A673 (cell line): ENCODE measurements at regions not wholly inside any gene's neighbourhood (a gene's known extent, or its start where the extent isn't known, plus 50 kb on each side); places are given as distances from the start of the nearest gene placed in this dataset.

Source experiments
- BruUV-seq: library from RNA; stranded (reverse); fragments of 400-500 nt; replicated peaks from 2 replicates; lab custom pipeline; 2021; lab: Mats Ljungman, UMichigan
- CTCF ChIA-PET: fragments of 300-600 bp; sonication (Branson Sonifier 250); formaldehyde crosslinking; loops from one replicate; lab custom pipeline; 2022; ENCODE audit warnings: antibody characterized with exemption; lab: Charles Lee
- POLR2A ChIA-PET: fragments of 300-600 bp; sonication (Branson Sonifier 250); formaldehyde crosslinking; loops from one replicate; lab custom pipeline; 2022; ENCODE audit warnings: antibody characterized with exemption; ENCODE audit not compliant: low non-redundant PET; lab: Charles Lee
- DNase-seq: peaks from one replicate; pipeline ENCODE4 v3.0.0-alpha.2; 2015; ENCODE audit warnings: low spot score
- H3K27ac ChIP-seq: fragments of 200-600 bp; sonication (generic); 2 replicates; pipeline ENCODE4 v1.5.1; 2016; ENCODE audit warnings: mixed run types, low read depth, mild to moderate bottlenecking, mixed read lengths, antibody characterized with exemption, low read length; ENCODE audit not compliant: poor library complexity, severe bottlenecking
- H3K27me3 ChIP-seq: fragments of 200-600 bp; sonication (generic); replicated peaks from 2 replicates; pipeline ENCODE4 v1.6.1; 2017; ENCODE audit warnings: mixed run types, low read depth, mild to moderate bottlenecking, mixed read lengths, antibody characterized with exemption, low read length; ENCODE audit not compliant: insufficient read depth, poor library complexity
- H3K36me3 ChIP-seq: fragments of 200-600 bp; sonication (generic); 2 replicates; pipeline ENCODE4 v1.6.1; 2016; ENCODE audit warnings: mixed run types, mild to moderate bottlenecking, mixed read lengths, antibody characterized with exemption, low read length; ENCODE audit not compliant: insufficient read depth, poor library complexity, severe bottlenecking
- H3K4me1 ChIP-seq: fragments of 200-600 bp; sonication (generic); 2 replicates; pipeline ENCODE4 v1.6.1; 2017; ENCODE audit warnings: mixed run types, mild to moderate bottlenecking, mixed read lengths, antibody characterized with exemption, low read length; ENCODE audit not compliant: insufficient read depth, poor library complexity, severe bottlenecking
- H3K4me3 ChIP-seq: fragments of 200-600 bp; sonication (generic); 2 replicates; pipeline ENCODE4 v1.5.1; 2016; ENCODE audit warnings: low read depth, mixed run types, mild to moderate bottlenecking, mixed read lengths, low read length; ENCODE audit not compliant: poor library complexity, severe bottlenecking
- H3K9me3 ChIP-seq: fragments of 200-600 bp; sonication (generic); 2 replicates; pipeline ENCODE4 v1.6.1; 2016; ENCODE audit warnings: mixed run types, low read depth, mild to moderate bottlenecking, mixed read lengths, antibody characterized with exemption, low read length; ENCODE audit not compliant: poor library complexity, severe bottlenecking
- CTCF ChIP-seq: fragments of 300-800, 200-600 bp; sonication (generic); conservative IDR thresholded peaks from 2 replicates; pipeline ENCODE4 v1.5.1; 2017; ENCODE audit warnings: low read depth, mild to moderate bottlenecking, antibody characterized with exemption, low read length, moderate library complexity, mixed read lengths
- EZH2 ChIP-seq: fragments of 200-600 bp; sonication (generic); IDR thresholded peaks from 2 replicates; pipeline ENCODE4 v1.6.1; 2017; ENCODE audit warnings: borderline replicate concordance, low read depth, mild to moderate bottlenecking, mixed read lengths, antibody characterized with exemption, low read length; ENCODE audit not compliant: poor library complexity, severe bottlenecking
- intact Hi-C: fragments of 100-400 bp; cut with micrococcal nuclease; formaldehyde crosslinking; loops from one replicate; pipeline ENCODE4 v1.10.0; 2022; ENCODE audit not compliant: unreplicated experiment

- no peak for DNase-seq
- no peaks in the 10 kb centered on the region for H3K9me3 ChIP-seq
- no peaks in the 10 kb centered on the region for H3K36me3 ChIP-seq
- TF ChIP-seq EZH2 (no peak), CTCF (no peak)
- peaks cover 7% of the 10 kb centered on the region for H3K4me1 ChIP-seq
- no peak overlapping the region for H3K4me3 ChIP-seq
- POLR2A ChIA-PET: no interaction called here
- intact Hi-C loops: no loop called here
- BruUV-seq: no TSS peak
- CTCF ChIA-PET: no interaction called here
- no peaks in the 10 kb centered on the region for H3K27me3 ChIP-seq
- H3K27ac ChIP-seq: no peak overlapping the region
Measured at GRCh38 chr5:61640179-61641021, 308.3 kb downstream of the ZSWIM6 start.

- no peak overlapping the region for H3K4me3 ChIP-seq
- BruUV-seq: no TSS peak
- no peaks in the 10 kb centered on the region for H3K27me3 ChIP-seq
- no peaks in the 10 kb centered on the region for H3K36me3 ChIP-seq
- peaks cover 7% of the 10 kb centered on the region for H3K4me1 ChIP-seq
- H3K27ac ChIP-seq: no peak overlapping the region
- no peak for DNase-seq
- no peaks in the 10 kb centered on the region for H3K9me3 ChIP-seq
- ChIA-PET CTCF (interaction anchor here (1.1 to 1.6 kb wide), 2 partner anchors 12 to 17 kb away, joined by 3 to 4 read pairs; no protein-coding TSS in a partner anchor), POLR2A (no interaction called here)
- TF ChIP-seq CTCF: peak; percentile 36; the same call in 1 of the 2 replicates
- TF ChIP-seq EZH2: no peak
- intact Hi-C loops: no loop called here
Measured at GRCh38 chr5:61641748-61642565, 309.9 kb downstream of the ZSWIM6 start.

- no peaks in the 10 kb centered on the region for H3K27me3 ChIP-seq
- no peak overlapping the region for H3K27ac ChIP-seq
- H3K9me3 ChIP-seq: no peaks in the 10 kb centered on the region
- H3K36me3 ChIP-seq: no peaks in the 10 kb centered on the region
- POLR2A ChIA-PET: no interaction called here
- no TSS peak for BruUV-seq
- intact Hi-C loops: no loop called here
- TF ChIP-seq EZH2 (no peak), CTCF (no peak)
- CTCF ChIA-PET: no interaction called here
- H3K4me1 ChIP-seq: peaks cover 8% of the 10 kb centered on the region
- no peak overlapping the region for H3K4me3 ChIP-seq
- no peak for DNase-seq
Measured at GRCh38 chr5:61647672-61648071, 315.6 kb downstream of the ZSWIM6 start.
